Stimulated activated CD4-positive, alpha-beta T cell treated with anti-CD3 and anti-CD28 coated beads, Interleukin-15, amount 100 ng/mL, for 48 hours (primary cell): ENCODE measurements at regions not wholly inside any gene's neighbourhood (a gene's known extent, or its start where the extent isn't known, plus 50 kb on each side); places are given as distances from the start of the nearest gene placed in this dataset.

ENCODE experiments used
- DNase-seq, 2 donors: peaks; one replicate each; pipeline ENCODE4 v3.0.0-alpha.2; 2020; ENCODE audit warnings: low read depth in 2 of 2

DNA sequence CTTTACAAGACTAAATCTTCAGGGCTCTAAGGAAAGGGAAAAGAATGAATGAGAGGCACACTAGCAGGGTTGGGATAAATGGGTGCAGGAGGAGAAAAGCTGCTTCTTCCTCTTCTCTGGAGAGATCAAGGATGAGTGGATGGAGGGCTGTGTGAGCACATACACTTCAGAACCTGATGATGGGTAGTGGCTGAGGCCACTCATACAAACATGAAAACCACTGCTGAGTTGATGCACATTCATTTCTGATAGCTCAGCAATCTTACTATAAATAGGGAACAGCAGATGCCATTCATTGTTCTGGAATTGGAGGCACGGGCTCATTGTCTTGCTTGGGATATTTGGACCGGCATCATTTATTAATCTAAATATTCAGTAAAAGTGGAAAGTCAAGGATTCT lies 152.4 kb upstream of the KCTD1 start:
- DNase-seq, result no peak

DNA sequence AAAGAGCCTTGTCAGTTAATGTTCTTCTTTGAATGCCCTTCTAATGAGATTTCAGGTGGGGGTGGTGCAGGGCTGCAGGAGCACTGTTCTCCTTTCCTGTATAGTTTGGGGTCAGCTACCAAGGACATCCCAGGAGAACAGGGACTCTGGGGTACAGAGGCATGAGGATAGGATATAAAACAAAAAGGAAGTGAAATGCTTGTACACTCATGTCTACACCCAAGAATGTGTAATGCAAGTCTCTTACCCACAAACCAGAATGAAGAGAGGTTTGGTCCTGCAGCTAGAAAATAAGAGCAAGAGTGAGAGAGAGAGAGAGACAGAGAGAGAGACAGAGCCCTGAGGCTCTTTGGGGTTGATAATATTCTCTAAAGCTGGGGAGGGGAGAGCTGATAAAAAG lies 151.8 kb upstream of the KCTD1 start:
- DNase-seq, result no peak

DNA sequence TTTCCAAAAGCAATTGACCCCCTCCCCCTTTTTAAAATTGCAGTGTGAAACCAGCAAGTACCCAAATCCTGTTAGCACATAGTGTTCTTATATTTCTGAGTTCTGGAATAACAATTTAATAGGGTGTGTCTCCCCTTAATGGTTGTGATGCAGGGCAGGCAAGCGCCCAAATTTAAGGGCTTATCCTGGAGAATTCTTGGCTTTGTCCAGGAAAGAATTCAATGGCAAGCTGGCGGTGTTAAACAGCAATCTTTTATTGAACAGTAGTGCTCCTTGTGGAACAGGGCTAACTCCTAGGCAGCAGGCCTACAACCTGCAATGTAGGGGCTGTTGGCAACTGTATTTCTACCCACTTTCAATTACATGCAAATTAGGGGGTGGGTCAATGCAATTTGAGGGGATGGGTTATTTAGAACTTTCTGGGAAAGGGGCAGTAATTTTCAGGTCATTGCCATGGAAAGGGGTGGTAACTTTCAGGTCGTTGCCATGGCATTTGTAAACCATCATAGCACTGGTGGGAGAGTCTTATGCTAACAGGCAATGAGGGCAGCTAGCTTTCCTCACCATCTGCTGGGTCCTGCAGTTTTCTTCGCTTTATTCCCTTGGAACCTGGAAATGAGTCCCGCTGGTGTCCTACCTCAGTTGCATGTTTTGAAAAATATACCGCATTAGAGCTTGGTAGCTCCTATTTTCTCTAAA lies 149.0 kb upstream of the KCTD1 start:
- DNase-seq, result no peak

DNA sequence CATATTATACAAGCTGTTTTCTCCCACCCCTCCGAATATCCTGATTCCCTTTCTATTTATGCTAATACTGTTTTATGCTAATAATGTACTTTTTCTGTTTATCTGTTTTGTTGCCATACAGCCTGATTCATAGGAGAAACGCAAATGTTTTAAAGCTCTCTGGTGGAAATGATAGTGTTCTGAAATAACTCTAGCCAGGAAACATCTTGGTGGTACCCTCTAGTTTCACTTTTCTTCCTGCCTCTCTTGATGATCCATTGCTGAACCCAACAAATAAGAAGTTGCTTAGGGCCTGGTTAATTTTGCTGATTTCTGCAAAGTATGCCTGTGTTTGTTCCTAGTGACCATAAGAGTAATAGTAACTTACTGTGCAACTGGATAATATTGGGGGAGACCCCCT lies 148.4 kb upstream of the KCTD1 start:
- DNase-seq, result no peak

DNA sequence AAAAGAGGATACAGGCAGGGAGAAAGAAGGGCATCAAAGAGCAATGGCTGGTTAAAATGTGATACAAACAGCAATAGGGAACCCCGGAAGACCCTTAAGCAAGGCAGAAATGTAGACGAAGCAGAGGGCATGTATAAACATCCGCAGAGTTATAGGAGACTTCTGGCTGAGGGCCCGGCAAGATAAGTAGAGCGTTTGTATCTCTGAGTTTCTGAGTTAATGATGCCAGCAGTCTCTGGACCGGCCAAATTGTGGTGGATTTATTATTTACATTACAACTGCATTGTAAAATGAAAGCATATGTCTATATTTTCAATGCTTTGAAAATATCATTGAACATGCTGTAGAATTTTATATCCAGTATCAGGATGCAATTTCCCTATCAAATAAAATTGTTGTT lies 148.0 kb upstream of the KCTD1 start:
- DNase-seq, result no peak

GRCh38 chr18:26689226-26689879 lies 141.0 kb upstream of the KCTD1 start:
- DNase-seq, result no peak

- no peak for DNase-seq
Measured at GRCh38 chr18:26686532-26686931, 138.2 kb upstream of the KCTD1 start.

GRCh38 chr18:26685438-26686157 lies 137.2 kb upstream of the KCTD1 start:
- DNase-seq, result no peak

- DNase-seq, result no peak
Measured at GRCh38 chr18:26677957-26678356, 129.6 kb upstream of the KCTD1 start.

DNA sequence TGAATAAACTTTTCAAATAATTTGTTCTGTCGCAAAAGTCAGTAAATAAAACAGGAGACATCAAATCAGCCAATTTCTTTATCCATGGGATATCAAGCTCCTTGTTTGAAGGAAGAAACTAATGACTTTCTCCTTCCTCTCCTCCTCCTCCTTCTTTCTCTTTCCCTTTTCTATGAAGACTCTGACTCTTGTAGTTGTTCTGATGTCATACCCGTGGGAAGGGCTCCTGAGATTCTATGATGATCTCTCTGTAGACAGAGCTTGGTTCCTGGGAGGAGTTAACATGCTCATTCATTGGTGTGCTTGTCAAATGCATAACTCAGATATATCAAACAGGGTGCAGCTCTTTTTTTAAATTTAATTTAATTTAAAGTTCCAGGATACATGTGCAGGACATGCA lies 118.7 kb upstream of the KCTD1 start:
- DNase-seq, result no peak

- DNase-seq, result no peak
Measured at GRCh38 chr18:26662996-26663395, 114.6 kb upstream of the KCTD1 start.

GRCh38 chr18:26657631-26658581 lies 109.6 kb upstream of the KCTD1 start:
- no peak for DNase-seq

GRCh38 chr18:26656944-26657536 lies 108.7 kb upstream of the KCTD1 start:
- peak in 1 of 2 donors; percentile 1 for DNase-seq

DNA sequence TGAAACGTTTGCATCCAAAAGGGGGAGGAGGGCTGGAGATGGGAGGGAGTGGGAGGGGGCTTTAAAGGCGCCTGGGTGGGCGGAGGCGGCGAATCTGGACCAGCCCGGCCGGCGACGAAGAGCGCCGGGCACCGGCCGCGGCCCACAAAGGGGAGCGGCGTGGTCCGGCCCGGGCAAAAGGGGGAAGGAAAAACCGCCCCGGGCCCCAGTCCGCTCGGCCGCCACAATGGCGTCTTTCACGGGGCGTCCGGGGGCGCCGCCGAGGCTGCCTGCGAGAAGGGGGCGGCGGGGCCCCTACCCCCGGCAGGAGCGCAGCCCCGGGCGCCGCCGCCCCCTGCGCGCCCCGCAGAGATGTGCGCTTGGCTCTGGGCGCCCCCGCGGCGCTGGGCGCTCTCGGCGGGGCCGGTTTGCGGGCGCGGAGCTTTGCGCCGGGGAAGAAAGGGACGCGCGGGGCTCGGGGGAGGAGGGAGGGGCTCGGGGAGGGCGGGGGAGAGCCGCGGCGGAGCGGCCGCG lies 108.1 kb upstream of the KCTD1 start:
- DNase-seq, result no peak

GRCh38 chr18:26655525-26656430 lies 107.4 kb upstream of the KCTD1 start:
- no peak for DNase-seq

GRCh38 chr18:26654616-26655524 lies 106.5 kb upstream of the KCTD1 start:
- no peak for DNase-seq

- no peak for DNase-seq
Measured at GRCh38 chr18:26653943-26654615, 105.7 kb upstream of the KCTD1 start.

- DNase-seq, result no peak
Measured at GRCh38 chr18:26652501-26652900, 104.1 kb upstream of the KCTD1 start.
